Neural cell (in vitro differentiated cells): ENCODE measurements at regions not wholly inside any gene's neighbourhood (a gene's known extent, or its start where the extent isn't known, plus 50 kb on each side); places are given as distances from the start of the nearest gene placed in this dataset.

ENCODE experiments used
- H2AFZ ChIP-seq: fragments of 200-600, 300-800 bp; sonication (generic), shearing (Covaris generic); 2 replicates; pipeline ENCODE4 v1.6.0; 2014; ENCODE audit warnings: low read depth, mild to moderate bottlenecking, antibody characterized with exemption, low read length, moderate library complexity
- H3F3A ChIP-seq: fragments of 200-600 bp; shearing (Covaris generic); 2 replicates; pipeline ENCODE4 v1.6.1; 2016; ENCODE audit warnings: mild to moderate bottlenecking, moderate library complexity, mixed read lengths, antibody characterized with exemption, low read length; ENCODE audit not compliant: insufficient read depth, poor library complexity, severe bottlenecking
- H3K27ac ChIP-seq: fragments of 200-600, 300-800 bp; sonication (generic), shearing (Covaris generic); 2 replicates; pipeline ENCODE4 v1.5.1; 2014; ENCODE audit warnings: mild to moderate bottlenecking, low read length, moderate library complexity
- H3K27me3 ChIP-seq: fragments of 300-800, 200-600 bp; sonication (generic), shearing (Covaris generic); 2 replicates; pipeline ENCODE4 v1.6.0; 2014; ENCODE audit warnings: mild to moderate bottlenecking, low read depth, low read length, moderate library complexity; ENCODE audit not compliant: insufficient read depth
- H3K36me3 ChIP-seq: fragments of 300-800, 200-600 bp; sonication (generic), shearing (Covaris generic); 2 replicates; pipeline ENCODE4 v1.5.1; 2014; ENCODE audit warnings: mild to moderate bottlenecking, antibody characterized with exemption, low read length, moderate library complexity; ENCODE audit not compliant: insufficient read depth
- H3K4me2 ChIP-seq: fragments of 300-800, 200-600 bp; sonication (generic), shearing (Covaris generic); 2 replicates; pipeline ENCODE4 v1.6.0; 2014; ENCODE audit warnings: mild to moderate bottlenecking, low read length
- H3K4me3 ChIP-seq: fragments of 300-800, 200-600 bp; sonication (generic), shearing (Covaris generic); 2 replicates; pipeline ENCODE4 v1.5.1; 2014; ENCODE audit warnings: mild to moderate bottlenecking, low read length, moderate library complexity
- H3K79me2 ChIP-seq: fragments of 200-600 bp; shearing (Covaris generic); replicated peaks from 2 replicates; pipeline ENCODE4 v1.6.0; 2014; ENCODE audit warnings: mild to moderate bottlenecking, low read length, moderate library complexity; ENCODE audit not compliant: insufficient read depth
- H3K9ac ChIP-seq: fragments of 300-800, 200-600 bp; sonication (generic), shearing (Covaris generic); 2 replicates; pipeline ENCODE4 v1.6.1; 2016; ENCODE audit warnings: mild to moderate bottlenecking, low read length, mixed read lengths
- H3K9me2 ChIP-seq: fragments of 200-600 bp; shearing (Covaris generic); 2 replicates; pipeline ENCODE4 v1.6.1; 2016; ENCODE audit warnings: mild to moderate bottlenecking, low read length, mixed read lengths; ENCODE audit not compliant: insufficient read depth
- H3K9me3 ChIP-seq: fragments of 200-600, 300-800 bp; sonication (generic), shearing (Covaris generic); 2 replicates; pipeline ENCODE4 v1.6.1; 2016; ENCODE audit warnings: mild to moderate bottlenecking, mixed run types, low read length, moderate library complexity, mixed read lengths
- H4K20me1 ChIP-seq: fragments of 200-600 bp; shearing (Covaris generic); 2 replicates; pipeline ENCODE4 v1.6.1; 2016; ENCODE audit warnings: mild to moderate bottlenecking, mixed run types; ENCODE audit not compliant: insufficient read depth
- CTCF ChIP-seq: fragments of 450-650 bp; IDR thresholded peaks from 2 replicates; pipeline ENCODE4 v1.5.1; 2014; ENCODE audit warnings: antibody characterized with exemption, mild to moderate bottlenecking, moderate library complexity; ENCODE audit not compliant: poor library complexity, severe bottlenecking
- EP300 ChIP-seq: fragments of 450-650 bp; conservative IDR thresholded peaks from 2 replicates; pipeline ENCODE4 v1.6.1; 2014; ENCODE audit warnings: antibody characterized with exemption, mild to moderate bottlenecking, moderate library complexity; ENCODE audit not compliant: poor library complexity, severe bottlenecking
- EZH2 ChIP-seq: fragments of 200-600, 300-800 bp; shearing (Covaris generic), sonication (generic); IDR thresholded peaks from 2 replicates; pipeline ENCODE4 v1.6.1; 2014; ENCODE audit warnings: antibody characterized with exemption, low read length, borderline replicate concordance, mild to moderate bottlenecking; ENCODE audit not compliant: insufficient read depth, poor library complexity, severe bottlenecking
- MXI1 ChIP-seq: fragments of 450-650 bp; conservative IDR thresholded peaks from 2 replicates; pipeline ENCODE4 v1.6.1; 2014; ENCODE audit warnings: antibody characterized with exemption, mild to moderate bottlenecking; ENCODE audit not compliant: poor library complexity, severe bottlenecking
- POLR2AphosphoS5 ChIP-seq: IDR thresholded peaks from 2 replicates; pipeline ENCODE4 v1.6.1; 2012
- RAD21 ChIP-seq: fragments of 450-650 bp; conservative IDR thresholded peaks from 2 replicates; pipeline ENCODE4 v1.6.1; 2014; ENCODE audit warnings: antibody characterized with exemption, mild to moderate bottlenecking, moderate library complexity
- REST ChIP-seq: IDR thresholded peaks from 2 replicates; pipeline ENCODE4 v1.6.1; 2012; ENCODE audit warnings: borderline replicate concordance
- SMC3 ChIP-seq: fragments of 450-650 bp; conservative IDR thresholded peaks from 2 replicates; pipeline ENCODE4 v1.6.1; 2014; ENCODE audit warnings: antibody characterized with exemption, mild to moderate bottlenecking, moderate library complexity; ENCODE audit not compliant: poor library complexity
- TAF1 ChIP-seq: IDR thresholded peaks from 2 replicates; pipeline ENCODE4 v1.6.1; 2012; ENCODE audit warnings: low read depth

- Histone ChIP-seq H3K79me2 (no peaks in the 10 kb centered on the region), H3K27ac (no peak overlapping the region), H3K9me2 (no peaks in the 10 kb centered on the region), H4K20me1 (no peaks in the 10 kb centered on the region), H3K36me3 (no peaks in the 10 kb centered on the region), H3K4me2 (no peak overlapping the region), H2AFZ (no peak overlapping the region), H3F3A (no peaks in the 10 kb centered on the region), H3K4me3 (no peak overlapping the region), H3K9me3 (no peaks in the 10 kb centered on the region), H3K27me3 (no peaks in the 10 kb centered on the region), H3K9ac (no peak overlapping the region)
- TF ChIP-seq CTCF (no peak), EZH2 (peak; percentile 31)
These were observed 60.4 kb downstream of the FOXI2 start for GRCh38 chr10:127797339-127797738.

GRCh38 chr10:127798111-127798510, 61.1 kb downstream of the FOXI2 start:
- Histone ChIP-seq H3K27me3 (no peaks in the 10 kb centered on the region), H3K4me2 (no peak overlapping the region), H3K27ac (no peak overlapping the region), H3F3A (no peaks in the 10 kb centered on the region), H2AFZ (no peak overlapping the region), H3K9me2 (no peaks in the 10 kb centered on the region), H3K79me2 (no peaks in the 10 kb centered on the region), H3K4me3 (no peak overlapping the region), H3K9me3 (no peaks in the 10 kb centered on the region), H4K20me1 (no peaks in the 10 kb centered on the region), H3K36me3 (no peaks in the 10 kb centered on the region), H3K9ac (no peak overlapping the region)
- TF ChIP-seq EZH2 = no peak
- no peak for TF ChIP-seq CTCF
- TF ChIP-seq REST = no peak
- TF ChIP-seq TAF1 = no peak
- TF ChIP-seq SMC3 = no peak
- no peak for TF ChIP-seq EP300
- no peak for TF ChIP-seq MXI1
- no peak for TF ChIP-seq RAD21
- TF ChIP-seq POLR2AphosphoS5 = no peak
